ENCODE measurements at regions not wholly inside any gene's neighbourhood (a gene's known extent, or its start where the extent isn't known, plus 50 kb on each side); places are given as distances from the start of the nearest gene placed in this dataset.

GRCh38 chr9:26639761-26640160 is 252.8 kb downstream of the CAAP1 start (continued):
- no peak for TF ChIP-seq TAF7 (optimal IDR thresholded peaks at IDR 0.05; ENCODE audit: borderline replicate concordance, low read depth, low read length)
- TF ChIP-seq EGR1 (IDR thresholded peaks at IDR 0.05; ENCODE audit: borderline replicate concordance, low read depth, low read length), result no peak
- TF ChIP-seq SP1 (IDR thresholded peaks at IDR 0.05; ENCODE audit: low read depth, low read length), result no peak
- no peak for TF ChIP-seq RBBP5 (IDR thresholded peaks at IDR 0.05; ENCODE audit: borderline replicate concordance, low read depth, low read length)
- no peak for TF ChIP-seq RFX5 (IDR thresholded peaks at IDR 0.05; ENCODE audit: borderline replicate concordance, low read depth, low read length)
